NT2/D1 (cell line): ENCODE measurements at regions not wholly inside any gene's neighbourhood (a gene's known extent, or its start where the extent isn't known, plus 50 kb on each side); places are given as distances from the start of the nearest gene placed in this dataset.

Source experiments
- DNase-seq: peaks from one replicate; pipeline ENCODE4 v3.0.0-alpha.2; 2011; ENCODE audit warnings: low read depth, low spot score
- H3K27me3 ChIP-seq: 2 replicates; pipeline ENCODE4 v1.6.0; 2011; ENCODE audit warnings: mild to moderate bottlenecking; ENCODE audit not compliant: insufficient read length, insufficient read depth
- H3K36me3 ChIP-seq: 2 replicates; pipeline ENCODE4 v1.6.1; 2011; ENCODE audit warnings: mild to moderate bottlenecking, low read length, mixed read lengths; ENCODE audit not compliant: insufficient read depth, insufficient read length
- H3K4me1 ChIP-seq: 2 replicates; pipeline ENCODE4 v1.5.1; 2011; ENCODE audit not compliant: insufficient read depth, insufficient read length
- H3K4me3 ChIP-seq: 2 replicates; pipeline ENCODE4 v1.5.1; 2011; ENCODE audit warnings: low read depth; ENCODE audit not compliant: insufficient read length
- H3K9ac ChIP-seq: 2 replicates; pipeline ENCODE4 v1.6.0; 2011; ENCODE audit warnings: low read depth; ENCODE audit not compliant: insufficient read length
- H3K9me3 ChIP-seq: 2 replicates; pipeline ENCODE4 v1.5.1; 2011; ENCODE audit warnings: mild to moderate bottlenecking, low read length; ENCODE audit not compliant: insufficient read depth
- SUZ12 ChIP-seq: IDR thresholded peaks from 2 replicates; pipeline ENCODE4 v1.6.1; 2011; ENCODE audit not compliant: insufficient read length, insufficient read depth; ENCODE audit errors: extremely low read depth
- YY1 ChIP-seq: IDR thresholded peaks from 2 replicates; pipeline ENCODE4 v1.6.1; 2011; ENCODE audit not compliant: insufficient read length, insufficient read depth
- ZNF274 ChIP-seq: IDR thresholded peaks from 2 replicates; pipeline ENCODE4 v1.6.1; 2011; ENCODE audit warnings: mild to moderate bottlenecking, low read depth, low read length

- no peak for DNase-seq
- H3K4me1 ChIP-seq: peaks cover 3% of the 10 kb centered on the region
- no peak overlapping the region for H3K9ac ChIP-seq
- no peaks in the 10 kb centered on the region for H3K36me3 ChIP-seq
- peaks cover 20% of the 10 kb centered on the region for H3K9me3 ChIP-seq
- H3K27me3 ChIP-seq: no peaks in the 10 kb centered on the region
- H3K4me3 ChIP-seq: no peak overlapping the region
- TF ChIP-seq ZNF274 (no peak), SUZ12 (no peak), YY1 (no peak)
These were observed 87.8 kb upstream of the PCBD1 start for GRCh38 chr10:70976063-70976695.

GRCh38 chr10:70977625-70978024, 89.3 kb upstream of the PCBD1 start:
- no peak for TF ChIP-seq SUZ12
- TF ChIP-seq YY1: no peak
- TF ChIP-seq ZNF274: no peak
- no peak overlapping the region for H3K4me3 ChIP-seq
- H3K4me1 ChIP-seq: peaks cover 8% of the 10 kb centered on the region
- H3K9me3 ChIP-seq: peaks cover 6% of the 10 kb centered on the region
- no peaks in the 10 kb centered on the region for H3K36me3 ChIP-seq
- no peaks in the 10 kb centered on the region for H3K27me3 ChIP-seq
- H3K9ac ChIP-seq: no peak overlapping the region
- no peak for DNase-seq

- TF ChIP-seq ZNF274: no peak
- H3K9me3 ChIP-seq: 0 out of 2 replicates have a peak, but pooled peaks cover under 1% of the 10 kb centered on the region
- no peak overlapping the region for H3K4me3 ChIP-seq
- H3K36me3 ChIP-seq: no peaks in the 10 kb centered on the region
- H3K27me3 ChIP-seq: no peaks in the 10 kb centered on the region
- DNase-seq: no peak
- H3K4me1 ChIP-seq: peaks cover 8% of the 10 kb centered on the region
- no peak overlapping the region for H3K9ac ChIP-seq
These were observed 89.8 kb upstream of the PCBD1 start for GRCh38 chr10:70978181-70978580.

GRCh38 chr10:70978816-70979480, 90.6 kb upstream of the PCBD1 start:
- no peak overlapping the region for H3K4me3 ChIP-seq
- TF ChIP-seq YY1 (no peak), SUZ12 (no peak), ZNF274 (no peak)
- H3K9ac ChIP-seq: no peak overlapping the region
- H3K9me3 ChIP-seq: no peaks in the 10 kb centered on the region
- H3K4me1 ChIP-seq: peaks cover 8% of the 10 kb centered on the region
- no peak for DNase-seq
- no peaks in the 10 kb centered on the region for H3K36me3 ChIP-seq
- H3K27me3 ChIP-seq: no peaks in the 10 kb centered on the region

- TF ChIP-seq SUZ12: no peak
- no peak for TF ChIP-seq YY1
- no peak for TF ChIP-seq ZNF274
- no peaks in the 10 kb centered on the region for H3K27me3 ChIP-seq
- no peak overlapping the region for H3K9ac ChIP-seq
- peaks cover 5% of the 10 kb centered on the region for H3K4me1 ChIP-seq
- no peaks in the 10 kb centered on the region for H3K9me3 ChIP-seq
- no peaks in the 10 kb centered on the region for H3K36me3 ChIP-seq
- H3K4me3 ChIP-seq: no peak overlapping the region
- no peak for DNase-seq
These were observed 92.3 kb upstream of the PCBD1 start for GRCh38 chr10:70980687-70981086.

- no peak for TF ChIP-seq SUZ12
- no peak for TF ChIP-seq YY1
- TF ChIP-seq ZNF274: no peak
- DNase-seq: no peak
- H3K27me3 ChIP-seq: no peaks in the 10 kb centered on the region
- no peak overlapping the region for H3K4me3 ChIP-seq
- no peak overlapping the region for H3K9ac ChIP-seq
- no peaks in the 10 kb centered on the region for H3K36me3 ChIP-seq
- peaks cover 8% of the 10 kb centered on the region for H3K4me1 ChIP-seq
- H3K9me3 ChIP-seq: no peaks in the 10 kb centered on the region
These were observed 92.9 kb upstream of the PCBD1 start for GRCh38 chr10:70981171-70981836.

GRCh38 chr10:70981936-70982335, 93.6 kb upstream of the PCBD1 start:
- Histone ChIP-seq H3K9ac (no peak overlapping the region), H3K9me3 (no peaks in the 10 kb centered on the region), H3K4me3 (no peak overlapping the region), H3K4me1 (peaks cover 8% of the 10 kb centered on the region), H3K36me3 (no peaks in the 10 kb centered on the region), H3K27me3 (no peaks in the 10 kb centered on the region)
- no peak for DNase-seq
- TF ChIP-seq SUZ12 (no peak), ZNF274 (no peak), YY1 (no peak)
